Naive thymus-derived CD4-positive, alpha-beta T cell (primary cell): ENCODE measurements at regions not wholly inside any gene's neighbourhood (a gene's known extent, or its start where the extent isn't known, plus 50 kb on each side); places are given as distances from the start of the nearest gene placed in this dataset.

ENCODE experiments used
- ATAC-seq: fragments of 150-1000 bp; cut with Tn5 transposase; 2 replicates; pipeline ENCODE4 v1.10.0; 2021; ENCODE audit warnings: mild to moderate bottlenecking, moderate library complexity
- CTCF ChIA-PET: fragments of 350-600 bp; sonication (Branson Sonifier 250); formaldehyde crosslinking; loops from one replicate; lab custom pipeline; 2021; ENCODE audit warnings: antibody characterized with exemption; lab: Charles Lee
- POLR2A ChIA-PET: fragments of 350-600 bp; sonication (Branson Sonifier 250); formaldehyde crosslinking; loops from one replicate; lab custom pipeline; 2021; ENCODE audit warnings: antibody characterized with exemption, inconsistent platforms; lab: Charles Lee
- DNase-seq, 9 donors: peaks; one replicate each; pipeline versions ENCODE4 v3.0.0 to v3.0.0-alpha.2; 2020 to 2022; ENCODE audit warnings: mixed read lengths in 1 of 9
- H3K27ac ChIP-seq: one replicate; pipeline ENCODE4 v1.7.0; 2013; ENCODE audit warnings: mild to moderate bottlenecking, low read depth, low read length, moderate library complexity
- H3K27me3 ChIP-seq, 2 donors: one replicate each; pipeline ENCODE4 v1.7.0; 2013; ENCODE audit warnings: low read length in 2 of 2, mild to moderate bottlenecking in 2 of 2, moderate library complexity in 2 of 2; ENCODE audit not compliant: control insufficient read depth in 2 of 2, insufficient read depth in 2 of 2
- H3K36me3 ChIP-seq, 3 experiments: 1 replicate in 2 of 3; 2 replicates in 1 of 3; pipeline ENCODE4 v1.7.0; 2013; ENCODE audit warnings: low read length in 3 of 3, mild to moderate bottlenecking in 3 of 3, moderate library complexity in 1 of 3; ENCODE audit not compliant: insufficient read depth in 3 of 3, control insufficient read depth in 2 of 3
- H3K4me1 ChIP-seq, 2 donors: one replicate each; pipeline ENCODE4 v1.7.0; 2013; ENCODE audit warnings: low read length in 2 of 2, mild to moderate bottlenecking in 2 of 2, moderate library complexity in 1 of 2; ENCODE audit not compliant: control insufficient read depth in 2 of 2, insufficient read depth in 2 of 2
- H3K4me3 ChIP-seq: 2 replicates; pipeline ENCODE4 v1.7.0; 2013; ENCODE audit warnings: mild to moderate bottlenecking, low read length
- H3K9me3 ChIP-seq, 3 experiments: 1 replicate in 2 of 3; 2 replicates in 1 of 3; pipeline ENCODE4 v1.7.0; 2013; ENCODE audit warnings: low read length in 3 of 3; ENCODE audit not compliant: control insufficient read depth in 2 of 3
- H3K27ac Mint-ChIP-seq, 9 donors: one replicate each; pipeline ENCODE4 v1.8.0; 2020 to 2022; ENCODE audit warnings: mixed read lengths in 9 of 9, mild to moderate bottlenecking in 8 of 9, moderate library complexity in 5 of 9, inconsistent platforms in 2 of 9
- H3K27me3 Mint-ChIP-seq, 5 donors: one replicate each; pipeline ENCODE4 v1.8.0; 2021 to 2022; ENCODE audit warnings: mixed read lengths in 5 of 5, mild to moderate bottlenecking in 1 of 5
- H3K36me3 Mint-ChIP-seq, 5 donors: one replicate each; pipeline ENCODE4 v1.8.0; 2020 to 2022; ENCODE audit warnings: mixed read lengths in 5 of 5, mild to moderate bottlenecking in 3 of 5, inconsistent platforms in 1 of 5
- H3K4me1 Mint-ChIP-seq, 7 donors: one replicate each; pipeline ENCODE4 v1.8.0; 2020 to 2022; ENCODE audit warnings: mixed read lengths in 7 of 7, mild to moderate bottlenecking in 3 of 7, inconsistent platforms in 1 of 7
- H3K4me3 Mint-ChIP-seq, 10 donors: one replicate each; pipeline ENCODE4 v1.8.0; 2020 to 2022; ENCODE audit warnings: mild to moderate bottlenecking in 10 of 10, mixed read lengths in 10 of 10, moderate library complexity in 6 of 10, inconsistent platforms in 2 of 10
- H3K9me3 Mint-ChIP-seq, 11 donors: one replicate each; pipeline ENCODE4 v1.8.0; 2020 to 2022; ENCODE audit warnings: mixed read lengths in 11 of 11, mild to moderate bottlenecking in 4 of 11, inconsistent platforms in 1 of 11, moderate library complexity in 1 of 11
- intact Hi-C, 2 donors: fragments of 100-400 bp; cut with micrococcal nuclease; formaldehyde crosslinking; loops; one replicate each; pipeline ENCODE4 v1.15.1; 2023

- Mint-ChIP-seq H3K27ac (no peak overlapping the region), H3K36me3 (peaks cover 0 to 13% (median 0%) of the 10 kb centered on the region in 5 donors), H3K4me3 (peak overlapping the region in 2 of 10 donors; percentile 26 to 38), H3K9me3 (peaks cover 0 to 11% (median 3%) of the 10 kb centered on the region in 11 donors), H3K4me1 (peaks cover 14 to 35% (median 29%) of the 10 kb centered on the region in 7 donors), H3K27me3 (peaks cover 0 to 6% (median 0%) of the 10 kb centered on the region in 5 donors)
- ChIA-PET CTCF (no interaction called here), POLR2A (interaction anchor here (0.7 kb wide), 1 partner anchor 139 kb away, joined by 3 read pairs; no protein-coding TSS in a partner anchor)
- Histone ChIP-seq H3K36me3 (no peaks in the 10 kb centered on the region), H3K27me3 (no peaks in the 10 kb centered on the region), H3K4me1 (peaks cover 7 to 12% of the 10 kb centered on the region in 2 donors), H3K27ac (no peak overlapping the region), H3K4me3 (no peak overlapping the region), H3K9me3 (no peaks in the 10 kb centered on the region)
- no peak for ATAC-seq
- DNase-seq: no peak
- intact Hi-C loops: loop anchor here (5.0 kb wide), 2 partner anchors 215 to 220 kb away; partner anchors contain the start of gene MDFIC (in 1 of the 2)
These were observed 215.0 kb downstream of the MDFIC start for GRCh38 chr7:115136796-115137443.

GRCh38 chr7:115135769-115136410, 214.0 kb downstream of the MDFIC start:
- H3K27ac Mint-ChIP-seq: peak overlapping the region in 4 of 9 donors; percentile 14 to 48 (median 24)
- peaks cover 14 to 35% (median 29%) of the 10 kb centered on the region in 7 donors for H3K4me1 Mint-ChIP-seq
- ChIA-PET CTCF (no interaction called here), POLR2A (interaction anchor here (0.6 kb wide), 1 partner anchor 95 kb away, joined by 3 read pairs; no protein-coding TSS in a partner anchor)
- H3K36me3 ChIP-seq: no peaks in the 10 kb centered on the region
- peaks cover 0 to 15% (median 0%) of the 10 kb centered on the region in 5 donors for H3K36me3 Mint-ChIP-seq
- peaks cover 0 to 20% (median 3%) of the 10 kb centered on the region in 11 donors for H3K9me3 Mint-ChIP-seq
- no peaks in the 10 kb centered on the region for H3K9me3 ChIP-seq
- H3K4me1 ChIP-seq: peaks cover 7 to 12% of the 10 kb centered on the region in 2 donors
- intact Hi-C loops: loop anchor here (5.0 kb wide), 2 partner anchors 214 to 219 kb away; partner anchors contain the start of gene MDFIC (in 1 of the 2)
- H3K27me3 Mint-ChIP-seq: peaks cover 0 to 6% (median 0%) of the 10 kb centered on the region in 5 donors
- peak in 4 of 9 donors; percentile 2 to 21 (median 8) for DNase-seq
- H3K27me3 ChIP-seq: no peaks in the 10 kb centered on the region
- peak; percentile 55 for ATAC-seq
- H3K4me3 ChIP-seq: no peak overlapping the region
- H3K27ac ChIP-seq: no peak overlapping the region
- H3K4me3 Mint-ChIP-seq: peak overlapping the region in 5 of 10 donors; percentile 15 to 54 (median 38)

- Histone ChIP-seq H3K27me3 (no peaks in the 10 kb centered on the region), H3K36me3 (no peaks in the 10 kb centered on the region), H3K9me3 (no peaks in the 10 kb centered on the region), H3K27ac (no peak overlapping the region), H3K4me3 (no peak overlapping the region), H3K4me1 (peaks cover 7 to 12% of the 10 kb centered on the region in 2 donors)
- intact Hi-C loops: loop anchor here (5.0 kb wide), 2 partner anchors 213 to 218 kb away; partner anchors contain the start of gene MDFIC (in 1 of the 2)
- ChIA-PET CTCF (no interaction called here), POLR2A (interaction anchor here (0.6 kb wide), 2 partner anchors 96 to 159 kb away, joined by 3 read pairs; no protein-coding TSS in a partner anchor)
- Mint-ChIP-seq H3K27me3 (peaks cover 0 to 2% (median 0%) of the 10 kb centered on the region in 5 donors), H3K36me3 (peaks cover 0 to 15% (median 0%) of the 10 kb centered on the region in 5 donors), H3K4me3 (peak overlapping the region in 4 of 10 donors; percentile 15 to 54 (median 40)), H3K4me1 (peaks cover 14 to 35% (median 29%) of the 10 kb centered on the region in 7 donors), H3K27ac (peak overlapping the region in 3 of 9 donors; percentile 0 to 56 (median 28)), H3K9me3 (peaks cover 0 to 21% (median 3%) of the 10 kb centered on the region in 11 donors)
- no peak for DNase-seq
- no peak for ATAC-seq
These were observed 213.3 kb downstream of the MDFIC start for GRCh38 chr7:115135146-115135545.

GRCh38 chr7:115133248-115133647, 211.4 kb downstream of the MDFIC start:
- intact Hi-C loops: no loop called here
- H3K9me3 ChIP-seq: no peaks in the 10 kb centered on the region
- ChIA-PET CTCF (interaction anchor here (0.9 kb wide), 1 partner anchor 311 kb away, joined by 3 read pairs; no protein-coding TSS in a partner anchor), POLR2A (no interaction called here)
- H3K4me1 ChIP-seq: peaks cover 7 to 12% of the 10 kb centered on the region in 2 donors
- no peaks in the 10 kb centered on the region for H3K36me3 ChIP-seq
- peak overlapping the region in 1 of 9 donors; percentile 37 for H3K27ac Mint-ChIP-seq
- no peak overlapping the region for H3K27ac ChIP-seq
- no peaks in the 10 kb centered on the region for H3K27me3 Mint-ChIP-seq
- peaks cover 0 to 15% (median 0%) of the 10 kb centered on the region in 5 donors for H3K36me3 Mint-ChIP-seq
- DNase-seq (no peak), ATAC-seq (no peak)
- peak overlapping the region in 1 of 10 donors; percentile 13 for H3K4me3 Mint-ChIP-seq
- no peak overlapping the region for H3K4me3 ChIP-seq
- H3K27me3 ChIP-seq: no peaks in the 10 kb centered on the region
- H3K4me1 Mint-ChIP-seq: peaks cover 16 to 35% (median 29%) of the 10 kb centered on the region in 7 donors
- H3K9me3 Mint-ChIP-seq: peaks cover 0 to 21% (median 3%) of the 10 kb centered on the region in 11 donors

GRCh38 chr7:115132096-115132495, 210.2 kb downstream of the MDFIC start:
- Mint-ChIP-seq H3K27me3 (no peaks in the 10 kb centered on the region), H3K27ac (no peak overlapping the region), H3K36me3 (peaks cover 0 to 15% (median 0%) of the 10 kb centered on the region in 5 donors), H3K9me3 (peaks cover 0 to 21% (median 3%) of the 10 kb centered on the region in 11 donors), H3K4me3 (no peak overlapping the region), H3K4me1 (peaks cover 16 to 35% (median 29%) of the 10 kb centered on the region in 7 donors)
- Histone ChIP-seq H3K9me3 (no peaks in the 10 kb centered on the region), H3K27ac (no peak overlapping the region), H3K4me1 (peaks cover 7 to 12% of the 10 kb centered on the region in 2 donors), H3K4me3 (no peak overlapping the region), H3K27me3 (no peaks in the 10 kb centered on the region), H3K36me3 (no peaks in the 10 kb centered on the region)
- ChIA-PET CTCF (no interaction called here), POLR2A (no interaction called here)
- ATAC-seq (no peak), DNase-seq (no peak)
- intact Hi-C loops: no loop called here

- no peak overlapping the region for H3K4me3 ChIP-seq
- peaks cover 0 to 11% (median 8%) of the 10 kb centered on the region in 7 donors for H3K4me1 Mint-ChIP-seq
- H3K27me3 ChIP-seq: no peaks in the 10 kb centered on the region
- no peak for DNase-seq
- ChIA-PET CTCF (no interaction called here), POLR2A (no interaction called here)
- peaks cover 0 to 7% (median 0%) of the 10 kb centered on the region in 5 donors for H3K36me3 Mint-ChIP-seq
- no peaks in the 10 kb centered on the region for H3K9me3 ChIP-seq
- H3K36me3 ChIP-seq: no peaks in the 10 kb centered on the region
- no peaks in the 10 kb centered on the region for H3K27me3 Mint-ChIP-seq
- H3K27ac ChIP-seq: no peak overlapping the region
- H3K4me3 Mint-ChIP-seq: no peak overlapping the region
- no peak for ATAC-seq
- no peak overlapping the region for H3K27ac Mint-ChIP-seq
- no peaks in the 10 kb centered on the region for H3K4me1 ChIP-seq
- H3K9me3 Mint-ChIP-seq: peaks cover 0 to 16% (median 0%) of the 10 kb centered on the region in 11 donors
- intact Hi-C loops: loop anchor here in 1 of 2 donors (10.0 kb wide), 1 partner anchor 263 kb away; no protein-coding TSS in a partner anchor
These were observed 206.3 kb downstream of the MDFIC start for GRCh38 chr7:115128154-115128553.
